ENCODE measurements at regions not wholly inside any gene's neighbourhood (a gene's known extent, or its start where the extent isn't known, plus 50 kb on each side); places are given as distances from the start of the nearest gene placed in this dataset.

- DNase-seq (ENCODE audit: low read depth, low spot score), result no peak
Measured at GRCh38 chr4:60134099-60134498, 1066.0 kb upstream of the ADGRL3 start.

GRCh38 chr4:60155088-60155487 lies 1045.0 kb upstream of the ADGRL3 start:
- no peak for DNase-seq (ENCODE audit: low read depth, low spot score)

GRCh38 chr4:60173103-60173502 lies 1027.0 kb upstream of the ADGRL3 start:
- DNase-seq (ENCODE audit: low read depth, low spot score), result no peak

GRCh38 chr4:60173718-60174117 lies 1026.4 kb upstream of the ADGRL3 start:
- no peak for DNase-seq (ENCODE audit: low read depth, low spot score)

GRCh38 chr4:60175241-60175640 lies 1024.9 kb upstream of the ADGRL3 start:
- no peak for DNase-seq (ENCODE audit: low read depth, low spot score)

GRCh38 chr4:60187428-60187827 lies 1012.7 kb upstream of the ADGRL3 start:
- DNase-seq (ENCODE audit: low read depth, low spot score), result no peak

- no peak for DNase-seq (ENCODE audit: low read depth, low spot score)
Measured at GRCh38 chr4:60189286-60189685, 1010.8 kb upstream of the ADGRL3 start.

- no peak for DNase-seq (ENCODE audit: low read depth, low spot score)
Measured at GRCh38 chr4:60194214-60194613, 1005.9 kb upstream of the ADGRL3 start.

GRCh38 chr4:60195256-60195655 lies 1004.9 kb upstream of the ADGRL3 start:
- no peak for DNase-seq (ENCODE audit: low read depth, low spot score)

- peak; percentile 23 for DNase-seq (ENCODE audit: low read depth, low spot score)
Measured at GRCh38 chr4:60201052-60201673, 999.0 kb upstream of the ADGRL3 start.

- no peak for DNase-seq (ENCODE audit: low read depth, low spot score)
Measured at GRCh38 chr4:60209588-60209987, 990.5 kb upstream of the ADGRL3 start.

GRCh38 chr4:60215906-60216305 lies 984.2 kb upstream of the ADGRL3 start:
- no peak for DNase-seq (ENCODE audit: low read depth, low spot score)

- DNase-seq (ENCODE audit: low read depth, low spot score), result peak; percentile 31
Measured at GRCh38 chr4:60216752-60217151, 983.4 kb upstream of the ADGRL3 start.

GRCh38 chr4:60221866-60222265 lies 978.3 kb upstream of the ADGRL3 start:
- no peak for DNase-seq (ENCODE audit: low read depth, low spot score)

GRCh38 chr4:60223208-60223923 lies 976.8 kb upstream of the ADGRL3 start:
- no peak for DNase-seq (ENCODE audit: low read depth, low spot score)

GRCh38 chr4:60241866-60242265 lies 958.3 kb upstream of the ADGRL3 start:
- no peak for DNase-seq (ENCODE audit: low read depth, low spot score)

GRCh38 chr4:60249784-60250183 lies 950.3 kb upstream of the ADGRL3 start:
- DNase-seq (ENCODE audit: low read depth, low spot score), result no peak

GRCh38 chr4:60250657-60251056 lies 949.5 kb upstream of the ADGRL3 start:
- DNase-seq (ENCODE audit: low read depth, low spot score), result no peak

GRCh38 chr4:60259781-60260180 lies 940.3 kb upstream of the ADGRL3 start:
- no peak for DNase-seq (ENCODE audit: low read depth, low spot score)

GRCh38 chr4:60266505-60266904 lies 933.6 kb upstream of the ADGRL3 start:
- DNase-seq (ENCODE audit: low read depth, low spot score), result no peak

GRCh38 chr4:60296386-60296785 lies 903.7 kb upstream of the ADGRL3 start:
- no peak for DNase-seq (ENCODE audit: low read depth, low spot score)

GRCh38 chr4:60313611-60314178 lies 886.4 kb upstream of the ADGRL3 start:
- DNase-seq (ENCODE audit: low read depth, low spot score), result no peak

GRCh38 chr4:60314416-60314815 lies 885.7 kb upstream of the ADGRL3 start:
- DNase-seq (ENCODE audit: low read depth, low spot score), result no peak

Measured in smooth muscle cell of the brain vasculature (primary cell).